Stimulated activated CD4-positive, alpha-beta T cell treated with anti-CD3 and anti-CD28 coated beads, Interleukin-2, amount 100 ng/mL, for 4 hours (primary cell): ENCODE measurements at regions not wholly inside any gene's neighbourhood (a gene's known extent, or its start where the extent isn't known, plus 50 kb on each side); places are given as distances from the start of the nearest gene placed in this dataset.
"Not testable (repeated sequence)": the region's sequence is repeated elsewhere in the genome, so short reads cannot be mapped to it uniquely, and the experiment has no call there.

Experiments used
- DNase-seq: peaks from one replicate; pipeline ENCODE4 v3.0.0-alpha.2; 2020; ENCODE audit warnings: low read depth

- DNase-seq = no peak
Measured at GRCh38 chr14:85075694-85076476, 454.1 kb upstream of the FLRT2 start.

GRCh38 chr14:85077716-85078115 is 452.2 kb upstream of the FLRT2 start:
- not testable (repeated sequence) for DNase-seq

- no peak for DNase-seq
Measured at GRCh38 chr14:85079842-85080730, 449.9 kb upstream of the FLRT2 start.

- no peak for DNase-seq
Measured at GRCh38 chr14:85084344-85084743, 445.6 kb upstream of the FLRT2 start.

- DNase-seq = no peak
Measured at GRCh38 chr14:85085981-85086380, 444.0 kb upstream of the FLRT2 start.

- DNase-seq = no peak
Measured at GRCh38 chr14:85087201-85087600, 442.7 kb upstream of the FLRT2 start.

- no peak for DNase-seq
Measured at GRCh38 chr14:85088192-85088591, 441.8 kb upstream of the FLRT2 start.

- no peak for DNase-seq
Measured at GRCh38 chr14:85090681-85091080, 439.3 kb upstream of the FLRT2 start.

- DNase-seq = no peak
Measured at GRCh38 chr14:85093631-85094330, 436.2 kb upstream of the FLRT2 start.

- no peak for DNase-seq
Measured at GRCh38 chr14:85102591-85102990, 427.4 kb upstream of the FLRT2 start.

GRCh38 chr14:85106506-85106905 is 423.4 kb upstream of the FLRT2 start:
- DNase-seq = no peak

- DNase-seq = no peak
Measured at GRCh38 chr14:85112762-85113161, 417.2 kb upstream of the FLRT2 start.

- DNase-seq = no peak
Measured at GRCh38 chr14:85115921-85116320, 414.0 kb upstream of the FLRT2 start.

- no peak for DNase-seq
Measured at GRCh38 chr14:85118274-85118673, 411.7 kb upstream of the FLRT2 start.

- no peak for DNase-seq
Measured at GRCh38 chr14:85122690-85123089, 407.3 kb upstream of the FLRT2 start.

- DNase-seq = no peak
Measured at GRCh38 chr14:85123755-85124154, 406.2 kb upstream of the FLRT2 start.

GRCh38 chr14:85124631-85125290 is 405.2 kb upstream of the FLRT2 start:
- no peak for DNase-seq

- no peak for DNase-seq
Measured at GRCh38 chr14:85125291-85125670, 404.7 kb upstream of the FLRT2 start.

- DNase-seq = no peak
Measured at GRCh38 chr14:85129921-85130320, 400.0 kb upstream of the FLRT2 start.

GRCh38 chr14:85131226-85131922 is 398.6 kb upstream of the FLRT2 start:
- DNase-seq = no peak

- DNase-seq = no peak
Measured at GRCh38 chr14:85142982-85143381, 387.0 kb upstream of the FLRT2 start.
